ENCODE measurements at regions not wholly inside any gene's neighbourhood (a gene's known extent, or its start where the extent isn't known, plus 50 kb on each side); places are given as distances from the start of the nearest gene placed in this dataset.

DNA sequence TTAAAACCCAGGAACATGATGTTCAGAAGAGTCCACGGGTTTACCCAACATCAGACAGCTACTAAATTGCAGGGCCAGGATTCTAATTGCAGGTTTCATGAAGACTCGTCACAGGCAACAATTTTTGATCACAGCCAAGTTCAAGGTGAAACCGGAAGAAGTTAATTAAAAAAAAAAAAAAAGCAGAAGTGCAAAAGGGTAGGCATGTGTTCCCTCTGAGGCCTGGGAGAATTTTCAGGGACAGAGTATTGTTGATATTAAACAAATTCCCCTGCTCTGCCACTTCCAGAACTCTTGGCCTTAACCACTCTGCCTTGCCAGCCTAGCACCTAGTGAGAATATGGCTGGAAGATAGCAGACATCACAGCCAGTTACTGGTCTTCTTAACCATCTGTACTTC, 99.4 kb upstream of the TRIB2 start:
- no peak overlapping the region for H3K4me3 ChIP-seq
- ChIA-PET POLR2A (no interaction called here), CTCF (no interaction called here)
- no peaks in the 10 kb centered on the region; the same call in 2 of the 3 replicates for H3K9me3 ChIP-seq
- H3K27ac ChIP-seq, result no peak overlapping the region
- H3K4me2 ChIP-seq, result no peak overlapping the region
- FAIRE-seq (no peak), ATAC-seq (no peak), DNase-seq (ENCODE audit: low read depth in 1 of 2, low spot score in 1 of 2) (no peak)
- H3K4me1 ChIP-seq, result no peaks in the 10 kb centered on the region
- no peak for TF ChIP-seq CEBPB (IDR thresholded peaks at IDR 0.05)
- no peak for TF ChIP-seq MAFK (IDR thresholded peaks at IDR 0.05; ENCODE audit: partially characterized antibody)
- 17% methylated on average over 3 of the region's 3 CpGs for WGBS (ENCODE audit: missing lambda C conversion rate)

- Histone ChIP-seq H3K4me3 (no peak overlapping the region), H3K4me2 (no peak overlapping the region), H3K27ac (no peak overlapping the region), H3K4me1 (no peaks in the 10 kb centered on the region), H3K9me3 (no peaks in the 10 kb centered on the region; the same call in 2 of the 3 replicates)
- no peak for DNase-seq (ENCODE audit: low read depth in 1 of 2, low spot score in 1 of 2)
- no peak for FAIRE-seq
- CTCF ChIA-PET, result no interaction called here
- POLR2A ChIA-PET, result no interaction called here
- no peak for TF ChIP-seq CHD2 (IDR thresholded peaks at IDR 0.05; ENCODE audit: low read length, partially characterized antibody)
- no peak for TF ChIP-seq NFE2L2 (conservative IDR thresholded peaks at IDR 0.05; ENCODE audit: low read length)
- TF ChIP-seq ZNF302 (CRISPR knock-in tag; IDR thresholded peaks at IDR 0.05), result no peak
- TF ChIP-seq RFX5 (IDR thresholded peaks at IDR 0.05), result no peak
- no peak for TF ChIP-seq TP53 (CRISPR knock-in tag; IDR thresholded peaks at IDR 0.05)
- ATAC-seq, result no peak
- 4% methylated on average over 2 of the region's 2 CpGs for WGBS (ENCODE audit: missing lambda C conversion rate)
Measured at GRCh38 chr2:12617853-12618252, 98.9 kb upstream of the TRIB2 start.

DNA sequence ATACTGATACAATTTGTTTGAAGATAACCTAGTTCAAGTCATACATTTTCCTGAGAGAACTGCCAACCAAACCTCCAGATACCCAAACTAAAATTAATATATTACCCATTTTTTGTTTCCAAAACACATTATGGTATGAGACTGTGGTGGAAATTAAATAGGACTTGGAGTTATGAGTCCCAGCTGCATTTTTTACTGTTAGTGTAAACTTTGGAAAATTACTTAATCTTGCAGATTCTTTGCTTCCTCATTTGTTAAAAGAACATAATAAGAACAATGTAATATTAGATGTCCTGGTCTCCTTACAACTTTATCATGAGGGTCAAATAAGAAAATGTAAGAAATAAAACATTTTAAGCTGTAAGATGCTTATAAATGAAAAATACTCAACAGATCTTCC, 98.2 kb upstream of the TRIB2 start:
- POLR2A ChIA-PET, result no interaction called here
- no peak for FAIRE-seq
- no peaks in the 10 kb centered on the region; the same call in 2 of the 3 replicates for H3K9me3 ChIP-seq

GRCh38 chr2:12619975-12620374, 96.8 kb upstream of the TRIB2 start:
- ChIA-PET CTCF (no interaction called here), POLR2A (no interaction called here)
- H3K4me1 ChIP-seq, result no peaks in the 10 kb centered on the region
- H3K9me3 ChIP-seq, result no peaks in the 10 kb centered on the region; the same call in 2 of the 3 replicates
- 3% methylated on average over 3 of the region's 3 CpGs for WGBS (ENCODE audit: missing lambda C conversion rate)
- no peak for ATAC-seq
- H3K27ac ChIP-seq, result no peak overlapping the region
- no peak overlapping the region for H3K4me2 ChIP-seq
- FAIRE-seq, result no peak
- DNase-seq (ENCODE audit: low read depth in 1 of 2, low spot score in 1 of 2), result no peak
- TF ChIP-seq ZNF302 (CRISPR knock-in tag; IDR thresholded peaks at IDR 0.05), result no peak
- TF ChIP-seq RARB (CRISPR knock-in tag; IDR thresholded peaks at IDR 0.05), result no peak
- TF ChIP-seq ESRRA (IDR thresholded peaks at IDR 0.05; ENCODE audit: borderline replicate concordance, low read length), result no peak
- TF ChIP-seq HOXB5 (CRISPR knock-in tag; IDR thresholded peaks at IDR 0.05), result no peak
- TF ChIP-seq HMGXB4 (CRISPR knock-in tag; IDR thresholded peaks at IDR 0.05; ENCODE audit: borderline replicate concordance), result no peak
- TF ChIP-seq ZSCAN20 (CRISPR knock-in tag; IDR thresholded peaks at IDR 0.05), result no peak
- no peak for TF ChIP-seq BHLHE40 (IDR thresholded peaks at IDR 0.05; ENCODE audit: low read depth, low read length)
- TF ChIP-seq MAX (IDR thresholded peaks at IDR 0.05), result no peak
- TF ChIP-seq JUNB (IDR thresholded peaks at IDR 0.05), result no peak
- no peak for TF ChIP-seq PHF8 (IDR thresholded peaks at IDR 0.05; ENCODE audit: borderline replicate concordance, low read depth)
- H3K4me3 ChIP-seq, result no peak overlapping the region

More for the DNA sequence above, 98.2 kb upstream of the TRIB2 start:
- CTCF ChIA-PET, result no interaction called here
- Histone ChIP-seq H3K4me1 (no peaks in the 10 kb centered on the region), H3K4me2 (no peak overlapping the region), H3K4me3 (no peak overlapping the region), H3K27ac (no peak overlapping the region)
- TF ChIP-seq FOSB (CRISPR knock-in tag; IDR thresholded peaks at IDR 0.05) (no peak), PHF8 (IDR thresholded peaks at IDR 0.05; ENCODE audit: borderline replicate concordance, low read depth) (no peak), EP300 (IDR thresholded peaks at IDR 0.05) (no peak), RNF2 (IDR thresholded peaks at IDR 0.05; ENCODE audit: borderline replicate concordance, low read depth) (no peak), USF2 (IDR thresholded peaks at IDR 0.05) (no peak), GATA3 (IDR thresholded peaks at IDR 0.05; ENCODE audit: borderline replicate concordance) (no peak), JUNB (IDR thresholded peaks at IDR 0.05) (no peak), ESRRA (IDR thresholded peaks at IDR 0.05; ENCODE audit: borderline replicate concordance, low read length) (no peak)
- DNase-seq (ENCODE audit: low read depth in 1 of 2, low spot score in 1 of 2) (no peak), ATAC-seq (no peak)

Measured in A549 (cell line).